ENCODE measurements at regions not wholly inside any gene's neighbourhood (a gene's known extent, or its start where the extent isn't known, plus 50 kb on each side); places are given as distances from the start of the nearest gene placed in this dataset.
"Not testable (repeated sequence)": the region's sequence is repeated elsewhere in the genome, so short reads cannot be mapped to it uniquely, and the experiment has no call there.

- H3K36me3 Mint-ChIP-seq (ENCODE audit: unreplicated experiment): no peaks in the 10 kb centered on the region
- no peak overlapping the region for H3K27ac Mint-ChIP-seq (ENCODE audit: unreplicated experiment)
- DNase-seq: no peak
- H3K4me3 Mint-ChIP-seq (ENCODE audit: unreplicated experiment): no peak overlapping the region
- H3K27me3 Mint-ChIP-seq (ENCODE audit: unreplicated experiment): no peaks in the 10 kb centered on the region
- peaks cover 5% of the 10 kb centered on the region for H3K4me1 Mint-ChIP-seq (ENCODE audit: low read depth, unreplicated experiment)
- no peak for TF ChIP-seq CTCF (IDR thresholded peaks at IDR 0.05; ENCODE audit: partially characterized antibody, unreplicated experiment)
- H3K9me3 Mint-ChIP-seq (ENCODE audit: unreplicated experiment): no peaks in the 10 kb centered on the region
These were observed 845.3 kb downstream of the MCTP2 start for GRCh38 chr15:95076678-95076990.

- no peaks in the 10 kb centered on the region for H3K36me3 Mint-ChIP-seq (ENCODE audit: unreplicated experiment)
- TF ChIP-seq CTCF (IDR thresholded peaks at IDR 0.05; ENCODE audit: partially characterized antibody, unreplicated experiment): no peak
- H3K4me1 Mint-ChIP-seq (ENCODE audit: low read depth, unreplicated experiment): peaks cover 5% of the 10 kb centered on the region
- H3K27me3 Mint-ChIP-seq (ENCODE audit: unreplicated experiment): no peaks in the 10 kb centered on the region
- H3K9me3 Mint-ChIP-seq (ENCODE audit: unreplicated experiment): no peaks in the 10 kb centered on the region
- no peak overlapping the region for H3K27ac Mint-ChIP-seq (ENCODE audit: unreplicated experiment)
- no peak overlapping the region for H3K4me3 Mint-ChIP-seq (ENCODE audit: unreplicated experiment)
- no peak for DNase-seq
These were observed 846.6 kb downstream of the MCTP2 start for GRCh38 chr15:95078003-95078402.

GRCh38 chr15:95080228-95080627 is 848.9 kb downstream of the MCTP2 start:
- H3K36me3 Mint-ChIP-seq (ENCODE audit: unreplicated experiment); H3K4me1 Mint-ChIP-seq (ENCODE audit: low read depth, unreplicated experiment); H3K27me3 Mint-ChIP-seq (ENCODE audit: unreplicated experiment); H3K9me3 Mint-ChIP-seq (ENCODE audit: unreplicated experiment); H3K4me3 Mint-ChIP-seq (ENCODE audit: unreplicated experiment); H3K27ac Mint-ChIP-seq (ENCODE audit: unreplicated experiment); DNase-seq: not testable (repeated sequence)

GRCh38 chr15:95085056-95085455 is 853.7 kb downstream of the MCTP2 start:
- TF ChIP-seq CTCF (IDR thresholded peaks at IDR 0.05; ENCODE audit: partially characterized antibody, unreplicated experiment): no peak
- Mint-ChIP-seq H3K36me3 (ENCODE audit: unreplicated experiment) (no peaks in the 10 kb centered on the region), H3K27ac (ENCODE audit: unreplicated experiment) (no peak overlapping the region), H3K4me1 (ENCODE audit: low read depth, unreplicated experiment) (peaks cover 2% of the 10 kb centered on the region), H3K4me3 (ENCODE audit: unreplicated experiment) (no peak overlapping the region), H3K9me3 (ENCODE audit: unreplicated experiment) (no peaks in the 10 kb centered on the region), H3K27me3 (ENCODE audit: unreplicated experiment) (peaks cover 2% of the 10 kb centered on the region)
- no peak for DNase-seq

GRCh38 chr15:95086531-95087252 is 855.3 kb downstream of the MCTP2 start:
- Mint-ChIP-seq H3K27me3 (ENCODE audit: unreplicated experiment) (peaks cover 4% of the 10 kb centered on the region), H3K27ac (ENCODE audit: unreplicated experiment) (no peak overlapping the region), H3K9me3 (ENCODE audit: unreplicated experiment) (no peaks in the 10 kb centered on the region), H3K4me1 (ENCODE audit: low read depth, unreplicated experiment) (peaks cover 2% of the 10 kb centered on the region), H3K36me3 (ENCODE audit: unreplicated experiment) (no peaks in the 10 kb centered on the region), H3K4me3 (ENCODE audit: unreplicated experiment) (no peak overlapping the region)
- DNase-seq: no peak
- no peak for TF ChIP-seq CTCF (IDR thresholded peaks at IDR 0.05; ENCODE audit: partially characterized antibody, unreplicated experiment)

Data from glutamatergic neuron (in vitro differentiated cells).